Mesendoderm (in vitro differentiated cells): ENCODE measurements at regions not wholly inside any gene's neighbourhood (a gene's known extent, or its start where the extent isn't known, plus 50 kb on each side); places are given as distances from the start of the nearest gene placed in this dataset.

ENCODE experiments used
- DNase-seq: peaks from one replicate; pipeline ENCODE4 v3.0.0; 2013
- H2AK5ac ChIP-seq: 2 replicates; pipeline ENCODE4 v1.6.1; 2013; ENCODE audit warnings: low read length, inconsistent platforms
- H2BK120ac ChIP-seq: 2 replicates; pipeline ENCODE4 v1.6.1; 2013; ENCODE audit warnings: low read depth, mild to moderate bottlenecking, low read length, moderate library complexity, mixed read lengths
- H2BK15ac ChIP-seq: replicated peaks from 2 replicates; pipeline ENCODE4 v1.6.1; 2013; ENCODE audit warnings: low read depth, mild to moderate bottlenecking, moderate library complexity
- H2BK5ac ChIP-seq: 2 replicates; pipeline ENCODE4 v1.6.1; 2013; ENCODE audit warnings: low read length, inconsistent platforms
- H3K18ac ChIP-seq: 2 replicates; pipeline ENCODE4 v1.6.1; 2013; ENCODE audit warnings: mild to moderate bottlenecking, low read length, mixed read lengths
- H3K23ac ChIP-seq: one replicate; pipeline ENCODE4 v1.6.1; 2013; ENCODE audit warnings: low read length
- H3K27ac ChIP-seq: 2 replicates; pipeline ENCODE4 v1.5.1; 2013; ENCODE audit warnings: low read depth, mild to moderate bottlenecking, inconsistent platforms, low read length, moderate library complexity
- H3K27me3 ChIP-seq: 2 replicates; pipeline ENCODE4 v1.6.1; 2013; ENCODE audit warnings: low read length, control low read depth, mild to moderate bottlenecking, inconsistent platforms; ENCODE audit not compliant: insufficient read depth, poor library complexity
- H3K36me3 ChIP-seq: 2 replicates; pipeline ENCODE4 v1.6.1; 2013; ENCODE audit warnings: low read length, inconsistent platforms; ENCODE audit not compliant: control insufficient read depth, insufficient read depth
- H3K4ac ChIP-seq: one replicate; pipeline ENCODE4 v1.6.1; 2013; ENCODE audit warnings: low read depth, mild to moderate bottlenecking, low read length, moderate library complexity
- H3K4me1 ChIP-seq: 2 replicates; pipeline ENCODE4 v1.6.1; 2013; ENCODE audit warnings: low read depth, low read length, inconsistent platforms; ENCODE audit not compliant: control insufficient read depth
- H3K4me2 ChIP-seq: 2 replicates; pipeline ENCODE4 v1.6.1; 2013; ENCODE audit warnings: low read length
- H3K4me3 ChIP-seq: 2 replicates; pipeline ENCODE4 v1.5.1; 2013; ENCODE audit warnings: mild to moderate bottlenecking, low read length
- H3K56ac ChIP-seq: one replicate; pipeline ENCODE4 v1.6.1; 2013; ENCODE audit warnings: low read length
- H3K79me1 ChIP-seq: 2 replicates; pipeline ENCODE4 v1.6.1; 2013; ENCODE audit warnings: low read length, inconsistent platforms
- H3K79me2 ChIP-seq: 2 replicates; pipeline ENCODE4 v1.6.1; 2013; ENCODE audit warnings: mild to moderate bottlenecking, low read length; ENCODE audit not compliant: control insufficient read depth, insufficient read depth
- H3K9ac ChIP-seq: 2 replicates; pipeline ENCODE4 v1.6.1; 2013; ENCODE audit warnings: low read length, inconsistent platforms
- H4K5ac ChIP-seq: one replicate; pipeline ENCODE4 v1.6.1; 2013; ENCODE audit warnings: low read length
- H4K8ac ChIP-seq: one replicate; pipeline ENCODE4 v1.6.1; 2013; ENCODE audit warnings: low read depth, mild to moderate bottlenecking, control low read depth, low read length, moderate library complexity
- WGBS: extraction: QIAGEN DNeasy Blood & Tissue Kit; methylation state at CpG from one replicate; pipeline ENCODE4 v1.1.7; 2013; ENCODE audit warnings: low lambda C conversion rate, missing lambda C conversion rate; ENCODE audit not compliant: insufficient coverage; ENCODE audit errors: extremely low coverage; 5-methylcytosine and 5-hydroxymethylcytosine counted together

GRCh38 chr5:175383350-175383749 is 60.6 kb downstream of the DRD1 start:
- no peak overlapping the region for H3K18ac ChIP-seq
- no peak overlapping the region for H2BK5ac ChIP-seq
- H3K79me1 ChIP-seq: no peaks in the 10 kb centered on the region
- no peak overlapping the region for H2AK5ac ChIP-seq
- H3K27me3 ChIP-seq: no peaks in the 10 kb centered on the region
- no peak overlapping the region for H3K23ac ChIP-seq
- no peak overlapping the region for H3K4ac ChIP-seq
- no peak overlapping the region for H3K27ac ChIP-seq
- no peak overlapping the region for H2BK15ac ChIP-seq
- no peak overlapping the region for H3K9ac ChIP-seq
- H3K36me3 ChIP-seq: no peaks in the 10 kb centered on the region
- H3K56ac ChIP-seq: no peak overlapping the region
- no peak overlapping the region for H4K5ac ChIP-seq
- H3K79me2 ChIP-seq: no peaks in the 10 kb centered on the region
- no CpG with 5 or more reads among the region's 4 CpGs for WGBS
- H2BK120ac ChIP-seq: no peak overlapping the region
- no peaks in the 10 kb centered on the region for H3K4me1 ChIP-seq
- no peak overlapping the region for H3K4me3 ChIP-seq
- DNase-seq: peak; percentile 21
- H3K4me2 ChIP-seq: no peak overlapping the region
- H4K8ac ChIP-seq: no peak overlapping the region

GRCh38 chr5:175382171-175382570 is 61.8 kb downstream of the DRD1 start:
- no peaks in the 10 kb centered on the region for H3K36me3 ChIP-seq

GRCh38 chr5:175381130-175381529 is 62.9 kb downstream of the DRD1 start:
- no CpG with 5 or more reads among the region's 4 CpGs for WGBS
- Histone ChIP-seq H2BK120ac (no peak overlapping the region), H4K8ac (no peak overlapping the region), H3K4ac (no peak overlapping the region), H3K4me1 (no peaks in the 10 kb centered on the region), H3K56ac (no peak overlapping the region), H3K9ac (no peak overlapping the region), H3K27me3 (no peaks in the 10 kb centered on the region), H2AK5ac (no peak overlapping the region), H3K36me3 (no peaks in the 10 kb centered on the region), H3K23ac (no peak overlapping the region), H3K27ac (no peak overlapping the region), H2BK5ac (no peak overlapping the region), H3K79me1 (no peaks in the 10 kb centered on the region), H3K4me2 (no peak overlapping the region), H3K79me2 (no peaks in the 10 kb centered on the region), H3K4me3 (no peak overlapping the region), H2BK15ac (no peak overlapping the region), H3K18ac (no peak overlapping the region), H4K5ac (no peak overlapping the region)
- peak; percentile 10 for DNase-seq

More at GRCh38 chr5:175382171-175382570, 61.8 kb downstream of the DRD1 start:
- no CpG with 5 or more reads among the region's 1 CpG for WGBS
- Histone ChIP-seq H4K8ac (no peak overlapping the region), H3K79me1 (no peaks in the 10 kb centered on the region), H2BK120ac (no peak overlapping the region), H3K4me1 (no peaks in the 10 kb centered on the region), H3K27me3 (no peaks in the 10 kb centered on the region), H3K27ac (no peak overlapping the region), H3K56ac (no peak overlapping the region), H3K9ac (no peak overlapping the region), H2AK5ac (no peak overlapping the region), H3K4me3 (no peak overlapping the region), H3K79me2 (no peaks in the 10 kb centered on the region), H2BK15ac (no peak overlapping the region), H4K5ac (no peak overlapping the region), H2BK5ac (no peak overlapping the region), H3K23ac (no peak overlapping the region), H3K18ac (no peak overlapping the region), H3K4ac (no peak overlapping the region), H3K4me2 (no peak overlapping the region)
- DNase-seq: no peak

GRCh38 chr5:175380701-175381100 is 63.3 kb downstream of the DRD1 start:
- Histone ChIP-seq H3K79me1 (no peaks in the 10 kb centered on the region), H3K36me3 (no peaks in the 10 kb centered on the region), H2BK120ac (no peak overlapping the region)

GRCh38 chr5:175379867-175380266 is 64.1 kb downstream of the DRD1 start:
- H3K23ac ChIP-seq: no peak overlapping the region
- no peak overlapping the region for H3K4ac ChIP-seq
- H2BK5ac ChIP-seq: no peak overlapping the region
- H2AK5ac ChIP-seq: no peak overlapping the region
- H3K4me2 ChIP-seq: no peak overlapping the region
- no peak overlapping the region for H2BK15ac ChIP-seq
- no peak overlapping the region for H3K18ac ChIP-seq
- DNase-seq: no peak
- H3K79me2 ChIP-seq: no peaks in the 10 kb centered on the region
- WGBS: no CpG with 5 or more reads among the region's 1 CpG
- no peak overlapping the region for H3K56ac ChIP-seq
- no peak overlapping the region for H4K8ac ChIP-seq
- no peak overlapping the region for H4K5ac ChIP-seq
- H3K36me3 ChIP-seq: no peaks in the 10 kb centered on the region
- H3K27ac ChIP-seq: no peak overlapping the region
- no peaks in the 10 kb centered on the region for H3K79me1 ChIP-seq
- H3K4me1 ChIP-seq: no peaks in the 10 kb centered on the region
- H3K9ac ChIP-seq: no peak overlapping the region
- H3K4me3 ChIP-seq: no peak overlapping the region
- H2BK120ac ChIP-seq: no peak overlapping the region
- no peaks in the 10 kb centered on the region for H3K27me3 ChIP-seq

More at GRCh38 chr5:175380701-175381100, 63.3 kb downstream of the DRD1 start:
- Histone ChIP-seq H3K23ac (no peak overlapping the region), H3K4me3 (no peak overlapping the region), H3K9ac (no peak overlapping the region), H2BK15ac (no peak overlapping the region), H3K4me1 (no peaks in the 10 kb centered on the region), H3K4ac (no peak overlapping the region), H4K5ac (no peak overlapping the region), H3K4me2 (no peak overlapping the region), H3K56ac (no peak overlapping the region), H3K27me3 (no peaks in the 10 kb centered on the region), H3K18ac (no peak overlapping the region), H3K27ac (no peak overlapping the region), H2BK5ac (no peak overlapping the region), H4K8ac (no peak overlapping the region), H3K79me2 (no peaks in the 10 kb centered on the region), H2AK5ac (no peak overlapping the region)
- no peak for DNase-seq
- no CpG with 5 or more reads among the region's 2 CpGs for WGBS

- Histone ChIP-seq H3K4me1 (no peaks in the 10 kb centered on the region), H3K27me3 (no peaks in the 10 kb centered on the region), H3K4ac (no peak overlapping the region), H3K79me1 (no peaks in the 10 kb centered on the region), H3K79me2 (no peaks in the 10 kb centered on the region), H2AK5ac (no peak overlapping the region), H4K5ac (no peak overlapping the region), H4K8ac (no peak overlapping the region), H3K18ac (no peak overlapping the region), H3K27ac (no peak overlapping the region), H2BK5ac (no peak overlapping the region), H2BK120ac (no peak overlapping the region), H3K4me3 (no peak overlapping the region), H3K4me2 (no peak overlapping the region), H3K56ac (no peak overlapping the region), H3K23ac (no peak overlapping the region), H3K9ac (no peak overlapping the region), H2BK15ac (no peak overlapping the region), H3K36me3 (no peaks in the 10 kb centered on the region)
- no CpG with 5 or more reads among the region's 5 CpGs for WGBS
- no peak for DNase-seq
Measured at GRCh38 chr5:175378444-175379028, 65.4 kb downstream of the DRD1 start.
